K562 (cell line): ENCODE measurements at regions not wholly inside any gene's neighbourhood (a gene's known extent, or its start where the extent isn't known, plus 50 kb on each side); places are given as distances from the start of the nearest gene placed in this dataset.

ENCODE experiments used
- ATAC-seq: fragments of 200-7000 bp; cut with Tn5 transposase; 3 replicates; pipeline ENCODE4 v1.9.1; 2020; ENCODE audit warnings: moderate library complexity
- BruUV-seq: library from RNA; stranded (reverse); fragments of 400-500 nt; replicated peaks from 2 replicates; lab custom pipeline; 2021; lab: Mats Ljungman, UMichigan
- CTCF ChIA-PET: fragments of 300-600 bp; formaldehyde crosslinking; extraction: SDS; loops from one replicate; lab custom pipeline; 2021; ENCODE audit warnings: low intra/inter-chr PET ratio; lab: Yijun Ruan, JAX
- POLR2A ChIA-PET: fragments of 300-600, 350-650 bp; sonication (Branson Sonifier 250); formaldehyde crosslinking; extraction: SDS; loops from one replicate; lab custom pipeline; 2021; ENCODE audit warnings: antibody characterized with exemption, inconsistent platforms; lab: Yijun Ruan, JAX
- DNase-seq, 4 experiments: peaks; one replicate each; pipeline versions ENCODE4 v3.0.0 to v3.0.0-alpha.2; 2011 to 2018; ENCODE audit warnings: low spot score in 3 of 4, mixed read lengths in 3 of 4; ENCODE audit errors: extremely low read depth in 1 of 4
- FAIRE-seq: peaks from 2 replicates; lab custom pipeline; 2011; peaks lifted over from hg19 to GRCh38; lab: Jason Lieb, UNC
- H2AFZ ChIP-seq: 2 replicates; pipeline ENCODE4 v1.6.0; 2011; ENCODE audit warnings: low read depth, low read length, control low read depth, inconsistent platforms
- H3K27ac ChIP-seq: fragments of 200-600 bp; 3 replicates; pipeline ENCODE4 v1.8.0; 2011; ENCODE audit warnings: low read depth, mild to moderate bottlenecking, control low read depth, inconsistent platforms, low read length, moderate library complexity, mixed read lengths; ENCODE audit errors: extremely low read depth
- H3K27me3 ChIP-seq, 2 experiments: fragments of 300-600 bp in 1 of 2; 2 replicates in 1 of 2; 3 replicates in 1 of 2; pipeline versions ENCODE4 v1.6.0 to v1.8.0; 2011; ENCODE audit warnings: inconsistent platforms in 2 of 2, low read length in 2 of 2, mild to moderate bottlenecking in 1 of 2, mixed read lengths in 1 of 2, moderate library complexity in 1 of 2; ENCODE audit not compliant: control insufficient read depth in 2 of 2, insufficient read depth in 2 of 2
- H3K36me3 ChIP-seq: fragments of 300-600 bp; 3 replicates; pipeline ENCODE4 v1.8.0; 2011; ENCODE audit warnings: mild to moderate bottlenecking, low read length, inconsistent platforms; ENCODE audit not compliant: control insufficient read depth, insufficient read depth
- H3K4me1 ChIP-seq, 2 experiments: fragments of 200-600 bp in 1 of 2; replicated peaks in 1 of 2; 2 replicates in 1 of 2; 3 replicates in 1 of 2; pipeline versions ENCODE4 v1.5.1 to v1.8.0; 2011; ENCODE audit warnings: inconsistent platforms in 2 of 2, low read length in 2 of 2, mild to moderate bottlenecking in 1 of 2, mixed read lengths in 1 of 2, moderate library complexity in 1 of 2; ENCODE audit not compliant: control insufficient read depth in 2 of 2, insufficient read depth in 2 of 2
- H3K4me2 ChIP-seq: 2 replicates; pipeline ENCODE4 v1.6.1; 2011; ENCODE audit warnings: low read length, control low read depth, inconsistent platforms, mixed read lengths; ENCODE audit not compliant: insufficient read depth
- H3K4me3 ChIP-seq: fragments of 200-600 bp; sonication (generic), shearing (Covaris generic); 2 replicates; pipeline ENCODE4 v1.5.1; 2016; ENCODE audit warnings: control low read depth, inconsistent platforms
- H3K79me2 ChIP-seq: fragments of 200-600 bp; 3 replicates; pipeline ENCODE4 v1.8.0; 2011; ENCODE audit warnings: low read length, inconsistent platforms; ENCODE audit not compliant: control insufficient read depth, insufficient read depth
- H3K9ac ChIP-seq, 2 experiments: 2 replicates each; pipeline versions ENCODE4 v1.6.0 to v1.6.1; 2011; ENCODE audit warnings: low read depth in 2 of 2, low read length in 2 of 2, control low read depth in 1 of 2, inconsistent platforms in 1 of 2, mild to moderate bottlenecking in 1 of 2, mixed read lengths in 1 of 2; ENCODE audit not compliant: insufficient read depth in 1 of 2
- H3K9me1 ChIP-seq: one replicate; pipeline ENCODE4 v1.6.0; 2011; ENCODE audit warnings: inconsistent platforms, mild to moderate bottlenecking, low read length, moderate library complexity; ENCODE audit not compliant: control insufficient read depth, insufficient read depth
- H3K9me3 ChIP-seq: replicated peaks from 2 replicates; pipeline ENCODE4 v1.5.1; 2011; ENCODE audit warnings: low read depth, low read length, inconsistent platforms; ENCODE audit not compliant: control insufficient read depth, insufficient read depth
- H4K20me1 ChIP-seq: replicated peaks from 2 replicates; pipeline ENCODE4 v1.6.1; 2011; ENCODE audit warnings: low read length, inconsistent platforms, mixed read lengths; ENCODE audit not compliant: control insufficient read depth, insufficient read depth
- CREB1 ChIP-seq, 2 experiments: sonication (generic) in 1 of 2; formaldehyde crosslinking in 1 of 2; IDR thresholded peaks; 2 replicates each; pipeline versions ENCODE4 v1.6.1 to v1.8.0; 2012 to 2022; ENCODE audit warnings: inconsistent platforms in 1 of 2, mild to moderate bottlenecking in 1 of 2, missing genetic modification reagents in 1 of 2, moderate library complexity in 1 of 2
- CREB3L1 ChIP-seq: fragments of 450-650 bp; IDR thresholded peaks from 2 replicates; pipeline ENCODE4 v1.6.1; 2014; ENCODE audit warnings: low read depth, mild to moderate bottlenecking, moderate library complexity, borderline replicate concordance
- ETV1 ChIP-seq: fragments of 450-650 bp; conservative IDR thresholded peaks from 2 replicates; pipeline ENCODE4 v1.6.1; 2016; ENCODE audit warnings: missing genetic modification characterization, control low read depth, low read depth, missing compliant biosample characterization
- GATAD2A ChIP-seq: fragments of 450-650 bp; IDR thresholded peaks from 2 replicates; pipeline ENCODE4 v1.6.1; 2017
- MCM2 ChIP-seq: fragments of 450-650 bp; IDR thresholded peaks from 2 replicates; pipeline ENCODE4 v1.6.1; 2017; ENCODE audit warnings: low read depth, mild to moderate bottlenecking
- PREB ChIP-seq: sonication (generic); formaldehyde crosslinking; IDR thresholded peaks from 2 replicates; pipeline ENCODE4 v1.8.1; 2023; ENCODE audit warnings: mild to moderate bottlenecking, missing genetic modification reagents
- RBM25 ChIP-seq: fragments of 200-400 bp; formaldehyde crosslinking; IDR thresholded peaks from 2 replicates; pipeline ENCODE4 v1.6.1; 2018; ENCODE audit warnings: low read length, low read depth, moderate library complexity; ENCODE audit not compliant: severe bottlenecking
- RREB1 ChIP-seq: fragments of 250-450 bp; sonication (Bioruptor Pico); IDR thresholded peaks from 2 replicates; pipeline ENCODE4 v1.4.0; 2020
- SMAD2 ChIP-seq: fragments of 150-350 bp; IDR thresholded peaks from 2 replicates; pipeline ENCODE4 v1.6.1; 2014; ENCODE audit warnings: low read depth, mild to moderate bottlenecking, low read length
- SMARCB1 ChIP-seq: IDR thresholded peaks from 2 replicates; pipeline ENCODE4 v1.6.1; 2011; ENCODE audit warnings: improper control_type of control experiment, low read depth; ENCODE audit not compliant: insufficient read length
- TCF7 ChIP-seq: sonication (generic); IDR thresholded peaks from 2 replicates; pipeline ENCODE4 v1.6.1; 2016; ENCODE audit warnings: antibody characterized with exemption, borderline replicate concordance
- ZC3H4 ChIP-seq: sonication (generic); formaldehyde crosslinking; IDR thresholded peaks from 2 replicates; pipeline ENCODE4 v1.9.0; 2021; ENCODE audit warnings: missing genetic modification reagents, borderline replicate concordance
- ZNF57 ChIP-seq: fragments of 450-650 bp; formaldehyde crosslinking; IDR thresholded peaks from 2 replicates; pipeline ENCODE4 v1.4.0; 2020; ENCODE audit warnings: mild to moderate bottlenecking, moderate library complexity
- ZNF699 ChIP-seq: fragments of 250-450 bp; sonication (Bioruptor Pico); IDR thresholded peaks from 2 replicates; pipeline ENCODE4 v1.8.0; 2021; ENCODE audit warnings: mild to moderate bottlenecking, moderate library complexity; ENCODE audit not compliant: insufficient replicate concordance
- ZNF830 ChIP-seq: fragments of 250-450 bp; sonication (Bioruptor Pico); IDR thresholded peaks from 2 replicates; pipeline ENCODE4 v1.5.0; 2021; ENCODE audit warnings: mild to moderate bottlenecking
- WGBS: fragments of 100-300 bp; shearing (Covaris generic); methylation state at CpG from one replicate; pipeline ENCODE4 v1.1.6; 2016; ENCODE audit warnings: low coverage, mixed read lengths; ENCODE audit not compliant: insufficient coverage; ENCODE audit errors: missing lambda C conversion rate; 5-methylcytosine and 5-hydroxymethylcytosine counted together
- in situ Hi-C: fragments of 300-500 bp; cut with MboI; formaldehyde crosslinking; loops from 4 replicates; pipeline ENCODE4 v1.15.0; 2018; ENCODE audit warnings: inconsistent platforms, mixed read lengths
- intact Hi-C: fragments of 100-400 bp; cut with micrococcal nuclease; formaldehyde crosslinking; loops from 2 replicates; pipeline ENCODE4 v1.14.2; 2022

- Histone ChIP-seq H3K9me3 (no peaks in the 10 kb centered on the region), H3K4me3 (no peak overlapping the region), H3K9me1 (no peaks in the 10 kb centered on the region), H3K9ac (no peak overlapping the region), H3K4me2 (no peak overlapping the region), H3K4me1 (no peaks in the 10 kb centered on the region), H3K79me2 (no peaks in the 10 kb centered on the region), H3K27ac (no peak overlapping the region), H4K20me1 (no peaks in the 10 kb centered on the region), H3K27me3 (no peaks in the 10 kb centered on the region), H2AFZ (no peak overlapping the region), H3K36me3 (no peaks in the 10 kb centered on the region)
- BruUV-seq = no TSS peak
- DNase-seq = no peak
- POLR2A ChIA-PET = no interaction called here
- no peak for ATAC-seq
- in situ Hi-C loops (no loop called here), intact Hi-C loops (no loop called here)
- WGBS = 2% methylated on average over 3 of the region's 3 CpGs
- no peak for FAIRE-seq
- CTCF ChIA-PET = no interaction called here
- no peak for TF ChIP-seq PREB (CRISPR knock-in tag)
- TF ChIP-seq ZNF57 = no peak
- no peak for TF ChIP-seq RBM25
- no peak for TF ChIP-seq RREB1 (CRISPR knock-in tag)
- TF ChIP-seq ZNF830 (CRISPR knock-in tag) = no peak
- TF ChIP-seq CREB1 (IDR thresholded peaks at IDR 0.05) = no peak
- TF ChIP-seq CREB1 (CRISPR knock-in tag; IDR thresholded peaks at IDR 0.05) = no peak
- no peak for TF ChIP-seq ZNF699 (CRISPR knock-in tag)
- no peak for TF ChIP-seq SMARCB1
- TF ChIP-seq TCF7 = no peak
- TF ChIP-seq ZC3H4 (CRISPR knock-in tag) = no peak
- no peak for TF ChIP-seq GATAD2A
- no peak for TF ChIP-seq CREB3L1
- TF ChIP-seq SMAD2 = no peak
- TF ChIP-seq ETV1 (tag) = no peak
- no peak for TF ChIP-seq MCM2
These were observed 121.0 kb downstream of the FHL5 start for GRCh38 chr6:96683819-96684528.
